ENCODE measurements at regions not wholly inside any gene's neighbourhood (a gene's known extent, or its start where the extent isn't known, plus 50 kb on each side); places are given as distances from the start of the nearest gene placed in this dataset.

GRCh38 chr1:198075296-198075695 is 81.5 kb upstream of the NEK7 start:
- H3K27ac ChIP-seq (ENCODE audit: low read depth, low read length), result no peak overlapping the region
- H3K9me3 ChIP-seq (ENCODE audit: control insufficient read depth in 1 of 2, low read length in 2 of 2), result no peaks in the 10 kb centered on the region

GRCh38 chr1:198079432-198079951 is 77.3 kb upstream of the NEK7 start:
- Histone ChIP-seq H3K27ac (ENCODE audit: low read depth, low read length) (no peak overlapping the region), H3K9ac (ENCODE audit: low read depth in 1 of 2, low read length in 2 of 2) (no peak overlapping the region), H3K9me3 (ENCODE audit: control insufficient read depth in 1 of 2, low read length in 2 of 2) (no peaks in the 10 kb centered on the region), H3K27me3 (ENCODE audit: control insufficient read depth in 1 of 2, insufficient read depth in 2 of 2, low read length in 2 of 2) (no peaks in the 10 kb centered on the region), H3K4me3 (ENCODE audit: low read depth in 1 of 2, low read length in 2 of 2) (no peak overlapping the region), H3K4me1 (ENCODE audit: control insufficient read depth in 1 of 2, insufficient read depth in 2 of 2, low read length in 2 of 2) (peaks cover 3 to 5% of the 10 kb centered on the region in 2 donors), H3K36me3 (ENCODE audit: control insufficient read depth in 1 of 2, insufficient read depth in 2 of 2, low read length in 2 of 2) (no peaks in the 10 kb centered on the region)

More at GRCh38 chr1:198075296-198075695, 81.5 kb upstream of the NEK7 start:
- H3K36me3 ChIP-seq (ENCODE audit: control insufficient read depth in 1 of 2, insufficient read depth in 2 of 2, low read length in 2 of 2), result no peaks in the 10 kb centered on the region
- H3K9ac ChIP-seq (ENCODE audit: low read depth in 1 of 2, low read length in 2 of 2), result no peak overlapping the region
- no peaks in the 10 kb centered on the region for H3K27me3 ChIP-seq (ENCODE audit: control insufficient read depth in 1 of 2, insufficient read depth in 2 of 2, low read length in 2 of 2)
- no peak overlapping the region for H3K4me3 ChIP-seq (ENCODE audit: low read depth in 1 of 2, low read length in 2 of 2)
- H3K4me1 ChIP-seq (ENCODE audit: control insufficient read depth in 1 of 2, insufficient read depth in 2 of 2, low read length in 2 of 2), result peaks cover 3 to 5% of the 10 kb centered on the region in 2 donors

GRCh38 chr1:198082576-198082975 is 74.2 kb upstream of the NEK7 start:
- Histone ChIP-seq H3K9ac (ENCODE audit: low read depth in 1 of 2, low read length in 2 of 2) (no peak overlapping the region), H3K9me3 (ENCODE audit: control insufficient read depth in 1 of 2, low read length in 2 of 2) (no peaks in the 10 kb centered on the region), H3K27ac (ENCODE audit: low read depth, low read length) (no peak overlapping the region), H3K4me1 (ENCODE audit: control insufficient read depth in 1 of 2, insufficient read depth in 2 of 2, low read length in 2 of 2) (peaks cover 3 to 8% of the 10 kb centered on the region in 2 donors), H3K27me3 (ENCODE audit: control insufficient read depth in 1 of 2, insufficient read depth in 2 of 2, low read length in 2 of 2) (no peaks in the 10 kb centered on the region), H3K36me3 (ENCODE audit: control insufficient read depth in 1 of 2, insufficient read depth in 2 of 2, low read length in 2 of 2) (no peaks in the 10 kb centered on the region), H3K4me3 (ENCODE audit: low read depth in 1 of 2, low read length in 2 of 2) (no peak overlapping the region)

- no peak overlapping the region for H3K27ac ChIP-seq (ENCODE audit: low read depth, low read length)
- no peaks in the 10 kb centered on the region for H3K9me3 ChIP-seq (ENCODE audit: control insufficient read depth in 1 of 2, low read length in 2 of 2)
- no peaks in the 10 kb centered on the region for H3K36me3 ChIP-seq (ENCODE audit: control insufficient read depth in 1 of 2, insufficient read depth in 2 of 2, low read length in 2 of 2)
- no peaks in the 10 kb centered on the region for H3K27me3 ChIP-seq (ENCODE audit: control insufficient read depth in 1 of 2, insufficient read depth in 2 of 2, low read length in 2 of 2)
- no peak overlapping the region for H3K9ac ChIP-seq (ENCODE audit: low read depth in 1 of 2, low read length in 2 of 2)
- no peak overlapping the region for H3K4me3 ChIP-seq (ENCODE audit: low read depth in 1 of 2, low read length in 2 of 2)
- peaks cover 3 to 8% of the 10 kb centered on the region in 2 donors for H3K4me1 ChIP-seq (ENCODE audit: control insufficient read depth in 1 of 2, insufficient read depth in 2 of 2, low read length in 2 of 2)
These were observed 73.2 kb upstream of the NEK7 start for GRCh38 chr1:198083549-198083948.

- Histone ChIP-seq H3K9ac (ENCODE audit: low read depth in 1 of 2, low read length in 2 of 2) (no peak overlapping the region), H3K36me3 (ENCODE audit: control insufficient read depth in 1 of 2, insufficient read depth in 2 of 2, low read length in 2 of 2) (no peaks in the 10 kb centered on the region), H3K27me3 (ENCODE audit: control insufficient read depth in 1 of 2, insufficient read depth in 2 of 2, low read length in 2 of 2) (no peaks in the 10 kb centered on the region), H3K9me3 (ENCODE audit: control insufficient read depth in 1 of 2, low read length in 2 of 2) (no peaks in the 10 kb centered on the region), H3K4me3 (ENCODE audit: low read depth in 1 of 2, low read length in 2 of 2) (no peak overlapping the region), H3K4me1 (ENCODE audit: control insufficient read depth in 1 of 2, insufficient read depth in 2 of 2, low read length in 2 of 2) (peaks cover 2 to 6% of the 10 kb centered on the region in 2 donors), H3K27ac (ENCODE audit: low read depth, low read length) (no peak overlapping the region)
These were observed 72.4 kb upstream of the NEK7 start for GRCh38 chr1:198084241-198084908.

GRCh38 chr1:198086051-198086745 is 70.6 kb upstream of the NEK7 start:
- Histone ChIP-seq H3K9me3 (ENCODE audit: control insufficient read depth in 1 of 2, low read length in 2 of 2) (no peaks in the 10 kb centered on the region), H3K4me1 (ENCODE audit: control insufficient read depth in 1 of 2, insufficient read depth in 2 of 2, low read length in 2 of 2) (peaks cover 0 to 3% of the 10 kb centered on the region in 2 donors), H3K4me3 (ENCODE audit: low read depth in 1 of 2, low read length in 2 of 2) (no peak overlapping the region), H3K27ac (ENCODE audit: low read depth, low read length) (no peak overlapping the region), H3K36me3 (ENCODE audit: control insufficient read depth in 1 of 2, insufficient read depth in 2 of 2, low read length in 2 of 2) (no peaks in the 10 kb centered on the region), H3K27me3 (ENCODE audit: control insufficient read depth in 1 of 2, insufficient read depth in 2 of 2, low read length in 2 of 2) (no peaks in the 10 kb centered on the region), H3K9ac (ENCODE audit: low read depth in 1 of 2, low read length in 2 of 2) (no peak overlapping the region)

- no peak overlapping the region for H3K9ac ChIP-seq (ENCODE audit: low read depth in 1 of 2, low read length in 2 of 2)
- H3K4me1 ChIP-seq (ENCODE audit: control insufficient read depth in 1 of 2, insufficient read depth in 2 of 2, low read length in 2 of 2), result peaks cover 0 to 3% of the 10 kb centered on the region in 2 donors
- no peaks in the 10 kb centered on the region for H3K36me3 ChIP-seq (ENCODE audit: control insufficient read depth in 1 of 2, insufficient read depth in 2 of 2, low read length in 2 of 2)
- H3K9me3 ChIP-seq (ENCODE audit: control insufficient read depth in 1 of 2, low read length in 2 of 2), result no peaks in the 10 kb centered on the region
- H3K27me3 ChIP-seq (ENCODE audit: control insufficient read depth in 1 of 2, insufficient read depth in 2 of 2, low read length in 2 of 2), result no peaks in the 10 kb centered on the region
- H3K27ac ChIP-seq (ENCODE audit: low read depth, low read length), result no peak overlapping the region
- no peak overlapping the region for H3K4me3 ChIP-seq (ENCODE audit: low read depth in 1 of 2, low read length in 2 of 2)
These were observed 69.0 kb upstream of the NEK7 start for GRCh38 chr1:198087831-198088230.

GRCh38 chr1:198088360-198089071 is 68.3 kb upstream of the NEK7 start:
- H3K27me3 ChIP-seq (ENCODE audit: control insufficient read depth in 1 of 2, insufficient read depth in 2 of 2, low read length in 2 of 2), result no peaks in the 10 kb centered on the region
- no peaks in the 10 kb centered on the region for H3K36me3 ChIP-seq (ENCODE audit: control insufficient read depth in 1 of 2, insufficient read depth in 2 of 2, low read length in 2 of 2)
- peaks cover 0 to 3% of the 10 kb centered on the region in 2 donors for H3K4me1 ChIP-seq (ENCODE audit: control insufficient read depth in 1 of 2, insufficient read depth in 2 of 2, low read length in 2 of 2)
- no peak overlapping the region for H3K4me3 ChIP-seq (ENCODE audit: low read depth in 1 of 2, low read length in 2 of 2)
- H3K9ac ChIP-seq (ENCODE audit: low read depth in 1 of 2, low read length in 2 of 2), result no peak overlapping the region
- H3K9me3 ChIP-seq (ENCODE audit: control insufficient read depth in 1 of 2, low read length in 2 of 2), result no peaks in the 10 kb centered on the region
- H3K27ac ChIP-seq (ENCODE audit: low read depth, low read length), result no peak overlapping the region

GRCh38 chr1:198096390-198096789 is 60.4 kb upstream of the NEK7 start:
- Histone ChIP-seq H3K4me3 (ENCODE audit: low read depth in 1 of 2, low read length in 2 of 2) (no peak overlapping the region), H3K36me3 (ENCODE audit: control insufficient read depth in 1 of 2, insufficient read depth in 2 of 2, low read length in 2 of 2) (no peaks in the 10 kb centered on the region), H3K4me1 (ENCODE audit: control insufficient read depth in 1 of 2, insufficient read depth in 2 of 2, low read length in 2 of 2) (no peaks in the 10 kb centered on the region), H3K9ac (ENCODE audit: low read depth in 1 of 2, low read length in 2 of 2) (no peak overlapping the region), H3K27ac (ENCODE audit: low read depth, low read length) (no peak overlapping the region), H3K27me3 (ENCODE audit: control insufficient read depth in 1 of 2, insufficient read depth in 2 of 2, low read length in 2 of 2) (no peaks in the 10 kb centered on the region), H3K9me3 (ENCODE audit: control insufficient read depth in 1 of 2, low read length in 2 of 2) (no peaks in the 10 kb centered on the region)

- Histone ChIP-seq H3K4me1 (ENCODE audit: control insufficient read depth in 1 of 2, insufficient read depth in 2 of 2, low read length in 2 of 2) (no peaks in the 10 kb centered on the region), H3K4me3 (ENCODE audit: low read depth in 1 of 2, low read length in 2 of 2) (no peak overlapping the region), H3K9ac (ENCODE audit: low read depth in 1 of 2, low read length in 2 of 2) (no peak overlapping the region), H3K27ac (ENCODE audit: low read depth, low read length) (no peak overlapping the region), H3K27me3 (ENCODE audit: control insufficient read depth in 1 of 2, insufficient read depth in 2 of 2, low read length in 2 of 2) (no peaks in the 10 kb centered on the region), H3K9me3 (ENCODE audit: control insufficient read depth in 1 of 2, low read length in 2 of 2) (no peaks in the 10 kb centered on the region), H3K36me3 (ENCODE audit: control insufficient read depth in 1 of 2, insufficient read depth in 2 of 2, low read length in 2 of 2) (no peaks in the 10 kb centered on the region)
These were observed 57.0 kb upstream of the NEK7 start for GRCh38 chr1:198099755-198100154.
